ENCODE measurements at regions not wholly inside any gene's neighbourhood (a gene's known extent, or its start where the extent isn't known, plus 50 kb on each side); places are given as distances from the start of the nearest gene placed in this dataset.
"Not testable (repeated sequence)": the region's sequence is repeated elsewhere in the genome, so short reads cannot be mapped to it uniquely, and the experiment has no call there.

- H3K27ac ChIP-seq (ENCODE audit: low read depth, low read length), result no peak overlapping the region
- H3K4me1 ChIP-seq (ENCODE audit: control insufficient read depth, insufficient read depth, low read length), result no peaks in the 10 kb centered on the region
- H3K4me3 ChIP-seq (ENCODE audit: low read depth, low read length), result no peak overlapping the region
- H3K9ac ChIP-seq (ENCODE audit: low read length), result no peak overlapping the region
- peaks cover 19% of the 10 kb centered on the region; the same call in 1 of the 2 replicates for H3K9me3 ChIP-seq (ENCODE audit: control insufficient read depth, insufficient read depth, low read depth, low read length)
- no peaks in the 10 kb centered on the region for H3K36me3 ChIP-seq (ENCODE audit: control insufficient read depth, insufficient read depth, low read length)
- H3K27me3 ChIP-seq (ENCODE audit: control insufficient read depth, insufficient read depth, low read length), result no peaks in the 10 kb centered on the region; the same call in 1 of the 2 replicates
Observed at GRCh38 chrX:76509775-76510174, 82.3 kb downstream of the MAGEE1 start.

- Histone ChIP-seq H3K9me3 (ENCODE audit: control insufficient read depth, insufficient read depth, low read depth, low read length) (peaks cover 26% of the 10 kb centered on the region; the same call in 1 of the 2 replicates), H3K4me1 (ENCODE audit: control insufficient read depth, insufficient read depth, low read length) (no peaks in the 10 kb centered on the region), H3K27ac (ENCODE audit: low read depth, low read length) (no peak overlapping the region), H3K27me3 (ENCODE audit: control insufficient read depth, insufficient read depth, low read length) (no peaks in the 10 kb centered on the region; the same call in 1 of the 2 replicates), H3K4me3 (ENCODE audit: low read depth, low read length) (no peak overlapping the region), H3K36me3 (ENCODE audit: control insufficient read depth, insufficient read depth, low read length) (no peaks in the 10 kb centered on the region), H3K9ac (ENCODE audit: low read length) (no peak overlapping the region)
Observed at GRCh38 chrX:76517544-76517943, 90.0 kb downstream of the MAGEE1 start.

DNA sequence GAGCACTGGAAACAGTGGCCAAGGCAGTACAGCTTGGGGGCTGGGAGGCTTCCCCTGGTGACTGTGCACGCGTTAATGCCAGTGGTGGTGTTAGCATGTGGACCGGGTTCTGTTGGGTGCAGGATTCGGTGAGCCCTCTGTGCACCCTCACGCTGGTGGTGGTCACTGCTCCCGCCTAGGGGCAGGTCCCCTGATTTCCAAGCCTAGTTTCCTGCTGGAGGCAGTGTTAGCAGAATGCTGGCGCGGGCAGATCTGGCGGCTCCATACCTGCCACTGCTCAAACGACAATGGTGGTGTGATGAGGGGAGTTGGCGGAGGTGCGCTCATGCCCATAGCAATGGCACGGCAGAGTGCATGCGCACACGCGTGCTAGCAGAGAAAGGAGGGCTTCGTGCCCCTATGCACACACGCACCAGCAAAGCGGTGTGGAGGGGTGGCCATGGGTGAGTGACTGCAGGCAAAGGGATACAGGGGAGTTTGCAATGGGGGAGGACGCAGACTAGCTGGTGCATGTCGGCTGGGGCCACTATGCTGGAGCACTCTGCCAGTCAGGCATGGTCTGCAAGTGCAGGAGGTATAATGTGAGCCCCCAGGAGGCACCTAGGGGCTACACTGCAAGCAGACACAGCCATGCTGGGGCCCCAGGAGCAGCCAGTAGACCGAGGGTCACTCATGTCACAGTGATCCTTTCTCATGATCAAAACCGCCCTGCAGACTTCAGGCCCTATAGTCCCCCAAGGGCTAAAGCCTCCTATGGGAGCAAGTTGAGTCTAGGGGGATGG, 93.0 kb downstream of the MAGEE1 start:
- peaks cover 19% of the 10 kb centered on the region; the same call in 1 of the 2 replicates for H3K9me3 ChIP-seq (ENCODE audit: control insufficient read depth, insufficient read depth, low read depth, low read length)
- H3K9ac ChIP-seq (ENCODE audit: low read length), result no peak overlapping the region
- H3K27ac ChIP-seq (ENCODE audit: low read depth, low read length), result no peak overlapping the region
- H3K27me3 ChIP-seq (ENCODE audit: control insufficient read depth, insufficient read depth, low read length), result no peaks in the 10 kb centered on the region; the same call in 1 of the 2 replicates
- no peak overlapping the region for H3K4me3 ChIP-seq (ENCODE audit: low read depth, low read length)
- no peaks in the 10 kb centered on the region for H3K36me3 ChIP-seq (ENCODE audit: control insufficient read depth, insufficient read depth, low read length)
- H3K4me1 ChIP-seq (ENCODE audit: control insufficient read depth, insufficient read depth, low read length), result no peaks in the 10 kb centered on the region

GRCh38 chrX:76535675-76536074, 108.2 kb downstream of the MAGEE1 start:
- H3K9ac ChIP-seq (ENCODE audit: low read length); H3K9me3 ChIP-seq (ENCODE audit: control insufficient read depth, insufficient read depth, low read depth, low read length); H3K27me3 ChIP-seq (ENCODE audit: control insufficient read depth, insufficient read depth, low read length); H3K4me3 ChIP-seq (ENCODE audit: low read depth, low read length); H3K36me3 ChIP-seq (ENCODE audit: control insufficient read depth, insufficient read depth, low read length); H3K4me1 ChIP-seq (ENCODE audit: control insufficient read depth, insufficient read depth, low read length); H3K27ac ChIP-seq (ENCODE audit: low read depth, low read length): not testable (repeated sequence)

GRCh38 chrX:76538860-76539259, 111.3 kb downstream of the MAGEE1 start:
- Histone ChIP-seq H3K27me3 (ENCODE audit: control insufficient read depth, insufficient read depth, low read length) (no peaks in the 10 kb centered on the region), H3K4me3 (ENCODE audit: low read depth, low read length) (no peak overlapping the region), H3K27ac (ENCODE audit: low read depth, low read length) (no peak overlapping the region), H3K4me1 (ENCODE audit: control insufficient read depth, insufficient read depth, low read length) (no peaks in the 10 kb centered on the region), H3K36me3 (ENCODE audit: control insufficient read depth, insufficient read depth, low read length) (no peaks in the 10 kb centered on the region), H3K9me3 (ENCODE audit: control insufficient read depth, insufficient read depth, low read depth, low read length) (peaks cover 6% of the 10 kb centered on the region; the same call in 1 of the 2 replicates), H3K9ac (ENCODE audit: low read length) (no peak overlapping the region)

DNA sequence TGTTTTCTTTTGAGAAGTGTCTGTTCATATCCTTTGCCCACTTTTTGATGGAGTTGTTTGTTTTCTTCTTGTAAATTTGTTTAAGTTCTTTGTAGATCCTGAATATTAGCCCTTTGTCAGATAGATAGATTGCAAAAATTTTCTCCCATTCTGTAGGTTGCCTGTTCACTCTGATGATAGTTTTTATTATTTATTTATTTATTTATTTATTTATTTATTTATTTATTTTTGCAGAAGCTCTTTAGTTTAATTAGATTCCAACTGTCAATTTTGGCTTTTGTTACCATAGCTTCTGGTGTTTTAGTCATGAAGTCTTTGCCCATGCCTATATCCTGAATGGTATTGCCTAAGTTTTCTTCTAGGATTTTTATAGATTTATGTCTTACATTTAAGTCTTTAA, 115.9 kb downstream of the MAGEE1 start:
- H3K27ac ChIP-seq (ENCODE audit: low read depth, low read length); H3K4me3 ChIP-seq (ENCODE audit: low read depth, low read length); H3K36me3 ChIP-seq (ENCODE audit: control insufficient read depth, insufficient read depth, low read length); H3K9me3 ChIP-seq (ENCODE audit: control insufficient read depth, insufficient read depth, low read depth, low read length); H3K9ac ChIP-seq (ENCODE audit: low read length); H3K27me3 ChIP-seq (ENCODE audit: control insufficient read depth, insufficient read depth, low read length); H3K4me1 ChIP-seq (ENCODE audit: control insufficient read depth, insufficient read depth, low read length): not testable (repeated sequence)

DNA sequence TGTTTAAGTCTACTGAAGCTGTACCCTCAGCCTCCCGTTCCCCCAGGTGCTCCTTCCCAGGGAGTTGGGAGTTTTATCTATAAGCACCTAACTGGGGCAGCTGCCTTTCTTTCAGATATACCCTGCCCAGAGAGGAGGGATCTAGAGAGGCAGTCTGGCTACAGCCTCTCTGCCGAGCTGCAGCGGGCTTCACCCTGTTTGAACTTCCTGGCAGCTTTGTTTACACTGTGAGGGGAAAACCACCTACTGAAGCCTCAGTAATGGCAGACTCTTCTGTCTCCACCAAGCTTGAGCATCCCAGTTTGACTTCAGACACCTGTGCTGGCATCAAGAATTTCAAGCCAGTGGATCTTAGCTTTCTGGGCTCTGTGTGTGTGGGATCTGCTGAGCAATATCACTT, 122.5 kb downstream of the MAGEE1 start:
- Histone ChIP-seq H3K27me3 (ENCODE audit: control insufficient read depth, insufficient read depth, low read length) (no peaks in the 10 kb centered on the region), H3K4me1 (ENCODE audit: control insufficient read depth, insufficient read depth, low read length) (no peaks in the 10 kb centered on the region), H3K9ac (ENCODE audit: low read length) (no peak overlapping the region), H3K36me3 (ENCODE audit: control insufficient read depth, insufficient read depth, low read length) (no peaks in the 10 kb centered on the region), H3K27ac (ENCODE audit: low read depth, low read length) (no peak overlapping the region), H3K4me3 (ENCODE audit: low read depth, low read length) (no peak overlapping the region), H3K9me3 (ENCODE audit: control insufficient read depth, insufficient read depth, low read depth, low read length) (peaks cover 25% of the 10 kb centered on the region; the same call in 1 of the 2 replicates)

DNA sequence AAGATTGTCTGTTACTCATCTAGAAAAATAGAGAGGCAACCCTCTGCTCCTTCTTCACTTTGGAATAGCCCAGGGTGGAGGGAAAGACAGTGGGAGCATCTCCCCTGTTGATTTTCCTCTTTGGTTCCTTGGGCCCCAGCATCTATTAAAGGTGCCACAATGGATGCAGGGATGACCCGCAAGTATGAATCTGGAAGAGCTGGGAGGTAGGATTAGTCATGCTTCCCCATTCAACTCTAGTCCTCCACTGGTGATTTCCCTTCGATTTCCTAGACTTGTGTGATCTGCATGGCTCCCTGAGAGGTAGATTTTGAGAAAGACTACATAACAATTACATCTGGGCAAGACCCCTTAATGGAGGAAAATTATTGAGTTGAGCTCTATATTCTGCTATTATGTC, 127.8 kb downstream of the MAGEE1 start:
- no peak overlapping the region for H3K27ac ChIP-seq (ENCODE audit: low read depth, low read length)
- peaks cover 3% of the 10 kb centered on the region; the same call in 1 of the 2 replicates for H3K4me1 ChIP-seq (ENCODE audit: control insufficient read depth, insufficient read depth, low read length)
- no peaks in the 10 kb centered on the region for H3K36me3 ChIP-seq (ENCODE audit: control insufficient read depth, insufficient read depth, low read length)
- peaks cover 68% of the 10 kb centered on the region for H3K9me3 ChIP-seq (ENCODE audit: control insufficient read depth, insufficient read depth, low read depth, low read length)
- no peak overlapping the region for H3K9ac ChIP-seq (ENCODE audit: low read length)
- H3K27me3 ChIP-seq (ENCODE audit: control insufficient read depth, insufficient read depth, low read length), result no peaks in the 10 kb centered on the region
- no peak overlapping the region for H3K4me3 ChIP-seq (ENCODE audit: low read depth, low read length)

- Histone ChIP-seq H3K4me1 (ENCODE audit: control insufficient read depth, insufficient read depth, low read length) (peaks cover 3% of the 10 kb centered on the region; the same call in 1 of the 2 replicates), H3K9ac (ENCODE audit: low read length) (no peak overlapping the region), H3K27ac (ENCODE audit: low read depth, low read length) (no peak overlapping the region), H3K4me3 (ENCODE audit: low read depth, low read length) (no peak overlapping the region), H3K9me3 (ENCODE audit: control insufficient read depth, insufficient read depth, low read depth, low read length) (peaks cover 68% of the 10 kb centered on the region), H3K27me3 (ENCODE audit: control insufficient read depth, insufficient read depth, low read length) (no peaks in the 10 kb centered on the region), H3K36me3 (ENCODE audit: control insufficient read depth, insufficient read depth, low read length) (no peaks in the 10 kb centered on the region)
Observed at GRCh38 chrX:76555816-76556215, 128.3 kb downstream of the MAGEE1 start.

DNA sequence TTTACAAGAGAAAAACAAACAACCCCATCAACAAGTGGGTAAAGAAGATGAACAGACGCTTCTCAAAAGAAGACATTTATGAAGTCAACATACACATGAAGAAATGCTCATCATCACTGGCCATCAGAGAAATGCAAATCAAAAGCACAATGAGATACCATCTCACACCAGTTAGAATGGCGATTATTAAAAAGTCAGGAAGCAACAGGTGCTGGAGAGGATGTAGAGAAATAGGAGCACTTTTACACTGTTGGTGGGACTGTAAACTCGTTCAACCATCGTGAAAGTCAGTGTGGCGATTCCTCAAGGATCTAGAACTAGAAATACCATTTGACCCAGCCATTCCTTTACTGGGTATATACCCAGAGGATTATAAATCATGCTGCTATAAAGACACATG, 137.3 kb downstream of the MAGEE1 start:
- H3K27ac ChIP-seq (ENCODE audit: low read depth, low read length); H3K36me3 ChIP-seq (ENCODE audit: control insufficient read depth, insufficient read depth, low read length); H3K4me1 ChIP-seq (ENCODE audit: control insufficient read depth, insufficient read depth, low read length); H3K4me3 ChIP-seq (ENCODE audit: low read depth, low read length); H3K9ac ChIP-seq (ENCODE audit: low read length); H3K27me3 ChIP-seq (ENCODE audit: control insufficient read depth, insufficient read depth, low read length): not testable (repeated sequence)
- peaks cover 22% of the 10 kb centered on the region for H3K9me3 ChIP-seq (ENCODE audit: control insufficient read depth, insufficient read depth, low read depth, low read length)

DNA sequence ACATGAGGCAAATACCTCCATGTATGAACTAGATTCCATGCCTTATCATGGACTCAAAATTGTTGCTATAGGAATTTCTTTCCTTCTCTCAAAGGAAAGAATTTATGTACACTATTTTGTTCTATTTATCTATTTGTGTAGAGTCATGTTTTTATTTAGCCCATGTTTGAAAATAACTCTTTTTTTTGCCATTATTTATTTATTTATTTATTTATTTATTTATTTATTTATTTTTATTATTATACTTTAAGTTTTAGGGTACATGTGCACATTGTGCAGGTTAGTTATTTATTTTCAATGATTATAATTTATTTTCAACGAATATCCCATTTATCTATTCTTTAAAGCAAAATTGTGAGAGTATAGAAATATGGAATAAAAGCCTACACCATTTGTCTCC, 177.9 kb downstream of the MAGEE1 start:
- no peak overlapping the region for H3K9ac ChIP-seq (ENCODE audit: low read length)
- H3K4me3 ChIP-seq (ENCODE audit: low read depth, low read length), result no peak overlapping the region
- no peak overlapping the region for H3K27ac ChIP-seq (ENCODE audit: low read depth, low read length)
- H3K9me3 ChIP-seq (ENCODE audit: control insufficient read depth, insufficient read depth, low read depth, low read length), result peaks cover 21% of the 10 kb centered on the region; the same call in 1 of the 2 replicates
- no peaks in the 10 kb centered on the region for H3K4me1 ChIP-seq (ENCODE audit: control insufficient read depth, insufficient read depth, low read length)
- H3K27me3 ChIP-seq (ENCODE audit: control insufficient read depth, insufficient read depth, low read length), result no peaks in the 10 kb centered on the region
- H3K36me3 ChIP-seq (ENCODE audit: control insufficient read depth, insufficient read depth, low read length), result no peaks in the 10 kb centered on the region
